ENCODE measurements at regions not wholly inside any gene's neighbourhood (a gene's known extent, or its start where the extent isn't known, plus 50 kb on each side); places are given as distances from the start of the nearest gene placed in this dataset.

GRCh38 chr6:166106076-166106686 is 61.5 kb downstream of the TBXT start:
- peak; percentile 69 for DNase-seq

GRCh38 chr6:166105341-166106075 is 62.1 kb downstream of the TBXT start:
- no peak for DNase-seq

- no peak for DNase-seq
Measured at GRCh38 chr6:166104872-166105271, 62.8 kb downstream of the TBXT start.

GRCh38 chr6:166104107-166104506 is 63.5 kb downstream of the TBXT start:
- no peak for DNase-seq

GRCh38 chr6:166101819-166102419 is 65.7 kb downstream of the TBXT start:
- DNase-seq: no peak

- DNase-seq: peak; percentile 64
Measured at GRCh38 chr6:166097914-166098522, 69.6 kb downstream of the TBXT start.

- no peak for DNase-seq
Measured at GRCh38 chr6:166087852-166088251, 79.8 kb downstream of the TBXT start.

- DNase-seq: no peak
Measured at GRCh38 chr6:166087246-166087645, 80.4 kb downstream of the TBXT start.

- no peak for DNase-seq
Measured at GRCh38 chr6:166085500-166085899, 82.2 kb downstream of the TBXT start.

GRCh38 chr6:166084951-166085350 is 82.7 kb downstream of the TBXT start:
- DNase-seq: no peak

GRCh38 chr6:166079841-166080240 is 87.8 kb downstream of the TBXT start:
- no peak for DNase-seq

GRCh38 chr6:166078294-166078693 is 89.4 kb downstream of the TBXT start:
- DNase-seq: no peak

- no peak for DNase-seq
Measured at GRCh38 chr6:166076625-166077024, 91.0 kb downstream of the TBXT start.

GRCh38 chr6:166075925-166076324 is 91.7 kb downstream of the TBXT start:
- DNase-seq: no peak

- DNase-seq: no peak
Measured at GRCh38 chr6:166075186-166075585, 92.5 kb downstream of the TBXT start.

GRCh38 chr6:166073082-166073481 is 94.6 kb downstream of the TBXT start:
- DNase-seq: no peak

- DNase-seq: no peak
Measured at GRCh38 chr6:166068768-166069167, 98.9 kb downstream of the TBXT start.

GRCh38 chr6:166058064-166058739 is 109.4 kb downstream of the TBXT start:
- DNase-seq: no peak

- DNase-seq: no peak
Measured at GRCh38 chr6:166057431-166057830, 110.2 kb downstream of the TBXT start.

- DNase-seq: no peak
Measured at GRCh38 chr6:166056637-166057036, 111.0 kb downstream of the TBXT start.

GRCh38 chr6:166055801-166056200 is 111.8 kb downstream of the TBXT start:
- DNase-seq: no peak

GRCh38 chr6:166052837-166053236 is 114.8 kb downstream of the TBXT start:
- no peak for DNase-seq

GRCh38 chr6:166050559-166050958 is 117.1 kb downstream of the TBXT start:
- DNase-seq: no peak

Measured in stimulated activated CD4-positive, alpha-beta T cell treated with anti-CD3 and anti-CD28 coated beads, Interleukin-4, amount 100 ng/mL, for 1 hour (primary cell).